ENCODE measurements at regions not wholly inside any gene's neighbourhood (a gene's known extent, or its start where the extent isn't known, plus 50 kb on each side); places are given as distances from the start of the nearest gene placed in this dataset.

DNA sequence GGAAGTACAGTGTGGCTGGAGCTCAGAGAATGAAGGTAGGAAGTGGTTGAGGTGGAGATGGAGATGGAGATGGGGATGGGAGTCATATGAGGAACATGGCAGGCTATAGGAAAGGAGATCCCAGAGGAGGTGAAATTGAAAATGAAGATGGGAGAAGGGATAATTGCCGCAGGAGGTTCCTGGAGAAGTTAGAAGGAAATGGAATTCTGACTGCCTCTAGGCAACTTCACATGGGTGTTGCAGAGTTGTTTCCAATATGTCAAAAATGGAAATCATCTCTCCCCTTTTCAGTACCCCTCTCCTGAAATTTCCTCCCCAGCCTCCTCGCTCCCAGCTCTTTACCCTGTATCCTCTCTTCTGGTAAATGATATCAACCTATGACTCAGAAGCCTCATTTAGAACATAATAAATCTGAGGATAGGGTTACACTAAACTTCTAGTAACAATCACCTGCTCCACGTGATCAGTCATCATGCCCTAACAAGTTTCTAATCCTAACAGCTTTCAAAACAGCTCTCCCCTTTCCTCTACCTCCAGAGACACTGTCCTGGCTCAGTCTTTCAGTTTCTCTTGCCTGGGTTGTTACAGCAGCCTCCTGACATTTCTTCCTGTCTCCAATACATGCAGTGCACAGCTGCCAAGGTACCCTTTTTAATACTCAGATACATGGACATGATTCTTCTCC is 201.9 kb upstream of the RBMS1 start:
- TF ChIP-seq, protein P1, sequence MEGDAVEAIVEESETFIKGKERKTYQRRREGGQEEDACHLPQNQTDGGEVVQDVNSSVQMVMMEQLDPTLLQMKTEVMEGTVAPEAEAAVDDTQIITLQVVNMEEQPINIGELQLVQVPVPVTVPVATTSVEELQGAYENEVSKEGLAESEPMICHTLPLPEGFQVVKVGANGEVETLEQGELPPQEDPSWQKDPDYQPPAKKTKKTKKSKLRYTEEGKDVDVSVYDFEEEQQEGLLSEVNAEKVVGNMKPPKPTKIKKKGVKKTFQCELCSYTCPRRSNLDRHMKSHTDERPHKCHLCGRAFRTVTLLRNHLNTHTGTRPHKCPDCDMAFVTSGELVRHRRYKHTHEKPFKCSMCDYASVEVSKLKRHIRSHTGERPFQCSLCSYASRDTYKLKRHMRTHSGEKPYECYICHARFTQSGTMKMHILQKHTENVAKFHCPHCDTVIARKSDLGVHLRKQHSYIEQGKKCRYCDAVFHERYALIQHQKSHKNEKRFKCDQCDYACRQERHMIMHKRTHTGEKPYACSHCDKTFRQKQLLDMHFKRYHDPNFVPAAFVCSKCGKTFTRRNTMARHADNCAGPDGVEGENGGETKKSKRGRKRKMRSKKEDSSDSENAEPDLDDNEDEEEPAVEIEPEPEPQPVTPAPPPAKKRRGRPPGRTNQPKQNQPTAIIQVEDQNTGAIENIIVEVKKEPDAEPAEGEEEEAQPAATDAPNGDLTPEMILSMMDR (IDR thresholded peaks at IDR 0.05; ENCODE audit: insufficient read depth, low read length, poor library complexity, severe bottlenecking) = no peak
- H3K4me3 ChIP-seq (replicated peaks; ENCODE audit: low read depth, low read length) = no peak overlapping the region
- H3K27me3 ChIP-seq (replicated peaks; ENCODE audit: control insufficient read depth, insufficient read depth, low read length) = no peaks in the 10 kb centered on the region
- DNase-seq (ENCODE audit: extremely low read depth, insufficient read length) = no peak
- H3K36me3 ChIP-seq (ENCODE audit: control insufficient read depth, insufficient read depth, low read length) = no peaks in the 10 kb centered on the region

DNA sequence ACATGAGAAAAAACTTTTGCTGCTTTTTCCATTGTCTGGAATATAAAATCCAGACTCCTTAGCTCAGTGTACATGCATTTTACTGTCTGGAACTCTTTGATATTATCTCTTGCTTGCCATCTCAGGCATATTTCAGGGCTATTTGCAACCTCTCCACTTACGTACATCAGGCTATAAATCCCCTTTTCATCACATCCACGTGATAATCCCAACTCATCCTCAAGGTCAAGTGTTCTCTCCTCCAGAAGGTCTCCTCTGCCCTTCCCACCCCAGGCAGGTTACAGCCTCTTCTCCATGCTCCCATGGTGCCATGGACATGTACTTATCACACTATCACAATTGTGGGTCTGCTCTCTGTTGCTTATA is 202.5 kb upstream of the RBMS1 start:
- Histone ChIP-seq H3K36me3 (ENCODE audit: control insufficient read depth, insufficient read depth, low read length) (no peaks in the 10 kb centered on the region), H3K4me3 (replicated peaks; ENCODE audit: low read depth, low read length) (no peak overlapping the region), H3K27me3 (replicated peaks; ENCODE audit: control insufficient read depth, insufficient read depth, low read length) (no peaks in the 10 kb centered on the region)
- TF ChIP-seq, protein P1 (IDR thresholded peaks at IDR 0.05; ENCODE audit: insufficient read depth, low read length, poor library complexity, severe bottlenecking) = no peak
- no peak for DNase-seq (ENCODE audit: extremely low read depth, insufficient read length)

DNA sequence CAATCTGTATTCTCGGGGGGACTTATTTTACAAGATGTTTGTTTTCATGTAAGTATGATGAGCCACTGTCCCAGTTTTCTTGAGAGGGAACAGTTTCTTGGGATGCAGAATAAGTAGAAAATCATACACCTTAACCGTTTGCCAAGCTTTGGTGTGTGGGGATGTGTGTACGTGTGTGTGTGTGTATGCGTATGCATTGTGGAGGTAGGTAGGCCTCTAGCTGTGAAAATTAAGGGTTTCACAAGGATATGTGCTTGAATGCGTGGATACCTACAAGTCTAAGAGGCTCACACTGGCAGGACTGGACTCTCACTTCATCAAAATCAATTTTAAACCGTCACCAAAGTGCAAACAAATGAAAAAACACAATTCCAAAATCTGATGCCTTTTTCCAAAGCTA is 204.2 kb upstream of the RBMS1 start:
- TF ChIP-seq, protein P1 (IDR thresholded peaks at IDR 0.05; ENCODE audit: insufficient read depth, low read length, poor library complexity, severe bottlenecking) = no peak
- Histone ChIP-seq H3K36me3 (ENCODE audit: control insufficient read depth, insufficient read depth, low read length) (no peaks in the 10 kb centered on the region), H3K27me3 (replicated peaks; ENCODE audit: control insufficient read depth, insufficient read depth, low read length) (no peaks in the 10 kb centered on the region), H3K4me3 (replicated peaks; ENCODE audit: low read depth, low read length) (no peak overlapping the region)
- DNase-seq (ENCODE audit: extremely low read depth, insufficient read length) = no peak

DNA sequence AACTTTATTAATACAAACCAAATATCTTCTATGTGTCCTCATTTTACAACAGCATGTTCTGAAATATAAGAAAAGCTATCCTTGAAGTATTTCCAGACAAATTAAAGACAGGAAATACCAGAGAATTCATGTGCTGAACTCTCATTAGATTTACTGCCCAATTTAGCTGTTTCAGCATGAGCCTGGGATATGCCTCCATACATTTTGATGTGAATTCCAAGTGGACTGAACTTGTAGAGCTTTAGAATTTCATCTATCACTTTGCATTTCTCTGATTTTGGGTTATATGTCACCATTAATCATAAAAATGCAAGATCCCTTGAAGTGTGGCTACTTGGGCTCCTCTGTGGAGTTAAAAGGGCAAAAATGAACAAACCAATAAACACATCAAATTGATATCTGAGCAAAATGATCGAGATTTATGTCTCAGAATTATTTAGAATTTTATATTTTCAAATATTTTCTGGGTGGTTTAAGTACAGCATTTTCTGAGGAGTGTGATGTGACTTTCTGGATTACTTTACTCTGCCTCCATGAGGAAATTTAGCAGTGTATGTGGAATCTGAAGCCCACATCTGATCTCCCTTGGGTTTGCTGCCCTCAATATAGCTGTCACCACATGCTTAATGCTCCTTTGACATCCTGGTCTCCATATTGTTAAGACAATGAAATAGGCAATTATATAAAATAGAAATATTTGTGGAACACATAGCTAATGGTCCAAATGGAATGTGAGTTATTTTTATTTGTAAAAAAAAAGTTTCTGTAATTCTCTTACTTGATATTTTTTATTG is 206.6 kb upstream of the RBMS1 start:
- no peak for DNase-seq (ENCODE audit: extremely low read depth, insufficient read length)
- TF ChIP-seq, protein P1 (IDR thresholded peaks at IDR 0.05; ENCODE audit: insufficient read depth, low read length, poor library complexity, severe bottlenecking) = no peak

DNA sequence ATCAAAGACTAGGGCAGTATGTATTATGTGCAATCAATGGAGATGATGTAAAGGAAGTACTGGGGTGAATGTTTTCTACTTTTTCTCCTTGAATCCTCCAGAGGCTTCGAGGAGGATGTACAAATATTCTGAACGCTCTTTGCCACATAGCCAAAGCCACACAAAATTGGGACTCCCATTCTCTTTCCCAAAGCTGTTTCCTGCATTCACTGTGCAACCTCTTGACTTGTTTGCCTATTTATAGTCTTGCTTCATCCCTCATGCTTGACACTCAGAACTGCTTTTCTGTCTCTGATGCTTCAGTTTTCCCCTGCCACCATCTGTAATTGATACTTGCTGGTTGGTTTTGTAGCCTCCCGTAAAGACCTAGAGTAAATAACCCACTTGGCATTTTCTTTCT is 208.2 kb upstream of the RBMS1 start:
- DNase-seq (ENCODE audit: extremely low read depth, insufficient read length) = no peak
- TF ChIP-seq, protein P1 (IDR thresholded peaks at IDR 0.05; ENCODE audit: insufficient read depth, low read length, poor library complexity, severe bottlenecking) = no peak
- Histone ChIP-seq H3K27me3 (replicated peaks; ENCODE audit: control insufficient read depth, insufficient read depth, low read length) (no peaks in the 10 kb centered on the region), H3K4me3 (replicated peaks; ENCODE audit: low read depth, low read length) (no peak overlapping the region), H3K36me3 (ENCODE audit: control insufficient read depth, insufficient read depth, low read length) (no peaks in the 10 kb centered on the region)

More for the DNA sequence above, 206.6 kb upstream of the RBMS1 start:
- H3K4me3 ChIP-seq (replicated peaks; ENCODE audit: low read depth, low read length) = no peak overlapping the region
- H3K36me3 ChIP-seq (ENCODE audit: control insufficient read depth, insufficient read depth, low read length) = no peaks in the 10 kb centered on the region
- no peaks in the 10 kb centered on the region for H3K27me3 ChIP-seq (replicated peaks; ENCODE audit: control insufficient read depth, insufficient read depth, low read length)
